Esophagus muscularis mucosa (tissue), 4 donors: ENCODE measurements at regions not wholly inside any gene's neighbourhood (a gene's known extent, or its start where the extent isn't known, plus 50 kb on each side); places are given as distances from the start of the nearest gene placed in this dataset.

Source experiments
- DNase-seq: peaks from one replicate; pipeline ENCODE4 v3.0.0-alpha.2; 2017; ENCODE audit errors: extremely low spot score
- H3K27ac ChIP-seq, 4 donors: fragments of 200-600 bp; sonication (generic); replicated peaks in 1 of 4; 1 replicate in 3 of 4; 2 replicates in 1 of 4; pipeline ENCODE4 v1.5.1; 2016 to 2019; ENCODE audit warnings: mild to moderate bottlenecking in 1 of 4
- H3K27me3 ChIP-seq, 4 donors: fragments of 200-600 bp; sonication (generic); one replicate each; pipeline versions ENCODE4 v1.5.1 to v1.6.0; 2016 to 2019
- H3K36me3 ChIP-seq, 4 donors: fragments of 200-600 bp; sonication (generic); one replicate each; pipeline ENCODE4 v1.5.1; 2016 to 2019
- H3K4me1 ChIP-seq, 4 donors: fragments of 200-600 bp; sonication (generic); one replicate each; pipeline ENCODE4 v1.5.1; 2016 to 2019
- H3K4me3 ChIP-seq, 4 donors: fragments of 200-600 bp; sonication (generic); 1 replicate in 2 of 4; 2 replicates in 2 of 4; pipeline ENCODE4 v1.5.1; 2016 to 2019; ENCODE audit warnings: mild to moderate bottlenecking in 4 of 4, moderate library complexity in 1 of 4
- H3K9me3 ChIP-seq, 4 donors: fragments of 200-600 bp; sonication (generic); 1 replicate in 3 of 4; 2 replicates in 1 of 4; pipeline ENCODE4 v1.5.1; 2016 to 2019
- EP300 ChIP-seq: sonication (generic); formaldehyde crosslinking; IDR thresholded peaks from one replicate; pipeline ENCODE4 v1.6.1; 2017; ENCODE audit warnings: antibody characterized with exemption
- POLR2A ChIP-seq: fragments of 450-650 bp; IDR thresholded peaks from one replicate; pipeline ENCODE4 v1.6.1; 2017; ENCODE audit warnings: antibody characterized with exemption, moderate library complexity, mild to moderate bottlenecking, low read depth
- POLR2AphosphoS5 ChIP-seq, 2 donors: sonication (generic); formaldehyde crosslinking; IDR thresholded peaks; one replicate each; pipeline ENCODE4 v1.6.1; 2017; ENCODE audit warnings: antibody characterized with exemption in 2 of 2
- WGBS: methylation state at CpG from one replicate; pipeline ENCODE4 v1.1.5; 2018; 5-methylcytosine and 5-hydroxymethylcytosine counted together
- intact Hi-C: fragments of 100-400 bp; cut with DNase I; formaldehyde crosslinking; loops from one replicate; pipeline ENCODE4 v1.15.1; 2023
- TF ChIP-seq, protein P1 (sequence below), 3 experiments: fragments of 200-600 bp in 2 of 3; fragments of 450-650 bp in 1 of 3; sonication (generic) in 2 of 3; IDR thresholded peaks; one replicate each; pipeline ENCODE4 v1.5.1; 2017 to 2019; ENCODE audit warnings: antibody characterized with exemption in 3 of 3, mild to moderate bottlenecking in 2 of 3, moderate library complexity in 1 of 3

DNA sequence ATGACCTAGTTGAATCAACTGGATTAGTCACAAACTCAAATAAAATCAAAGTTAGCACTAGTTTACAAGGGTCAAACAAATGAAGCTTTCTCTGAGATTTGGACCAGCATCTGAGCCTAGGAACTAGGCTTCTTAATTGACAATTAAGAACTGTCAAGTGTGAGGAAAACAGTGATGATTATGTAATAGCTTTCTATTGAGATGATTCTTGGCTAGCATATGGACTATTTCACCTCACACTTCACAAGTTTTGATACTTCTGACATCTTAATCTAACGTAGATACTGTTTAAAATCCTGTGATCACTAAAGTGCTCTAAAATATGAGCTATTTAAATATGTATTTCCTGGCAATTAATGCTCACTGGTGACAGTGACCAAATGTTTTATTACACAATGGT lies 542.9 kb downstream of the EFNA5 start:
- 18% methylated on average over 1 of the region's 1 CpG for WGBS
- H3K4me3 ChIP-seq = no peak overlapping the region
- no peak overlapping the region for H3K27ac ChIP-seq
- TF ChIP-seq POLR2AphosphoS5 (IDR thresholded peaks at IDR 0.05) (no peak), EP300 (no peak), POLR2A (no peak)
- TF ChIP-seq, protein P1, sequence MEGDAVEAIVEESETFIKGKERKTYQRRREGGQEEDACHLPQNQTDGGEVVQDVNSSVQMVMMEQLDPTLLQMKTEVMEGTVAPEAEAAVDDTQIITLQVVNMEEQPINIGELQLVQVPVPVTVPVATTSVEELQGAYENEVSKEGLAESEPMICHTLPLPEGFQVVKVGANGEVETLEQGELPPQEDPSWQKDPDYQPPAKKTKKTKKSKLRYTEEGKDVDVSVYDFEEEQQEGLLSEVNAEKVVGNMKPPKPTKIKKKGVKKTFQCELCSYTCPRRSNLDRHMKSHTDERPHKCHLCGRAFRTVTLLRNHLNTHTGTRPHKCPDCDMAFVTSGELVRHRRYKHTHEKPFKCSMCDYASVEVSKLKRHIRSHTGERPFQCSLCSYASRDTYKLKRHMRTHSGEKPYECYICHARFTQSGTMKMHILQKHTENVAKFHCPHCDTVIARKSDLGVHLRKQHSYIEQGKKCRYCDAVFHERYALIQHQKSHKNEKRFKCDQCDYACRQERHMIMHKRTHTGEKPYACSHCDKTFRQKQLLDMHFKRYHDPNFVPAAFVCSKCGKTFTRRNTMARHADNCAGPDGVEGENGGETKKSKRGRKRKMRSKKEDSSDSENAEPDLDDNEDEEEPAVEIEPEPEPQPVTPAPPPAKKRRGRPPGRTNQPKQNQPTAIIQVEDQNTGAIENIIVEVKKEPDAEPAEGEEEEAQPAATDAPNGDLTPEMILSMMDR (IDR thresholded peaks at IDR 0.05) = no peak
- H3K36me3 ChIP-seq = no peaks in the 10 kb centered on the region
- H3K9me3 ChIP-seq = peaks cover 0 to 4% (median 0%) of the 10 kb centered on the region in 4 donors
- H3K4me1 ChIP-seq = peaks cover 0 to 16% (median 8%) of the 10 kb centered on the region in 4 donors
- intact Hi-C loops = no loop called here
- no peak for DNase-seq
- no peaks in the 10 kb centered on the region for H3K27me3 ChIP-seq

DNA sequence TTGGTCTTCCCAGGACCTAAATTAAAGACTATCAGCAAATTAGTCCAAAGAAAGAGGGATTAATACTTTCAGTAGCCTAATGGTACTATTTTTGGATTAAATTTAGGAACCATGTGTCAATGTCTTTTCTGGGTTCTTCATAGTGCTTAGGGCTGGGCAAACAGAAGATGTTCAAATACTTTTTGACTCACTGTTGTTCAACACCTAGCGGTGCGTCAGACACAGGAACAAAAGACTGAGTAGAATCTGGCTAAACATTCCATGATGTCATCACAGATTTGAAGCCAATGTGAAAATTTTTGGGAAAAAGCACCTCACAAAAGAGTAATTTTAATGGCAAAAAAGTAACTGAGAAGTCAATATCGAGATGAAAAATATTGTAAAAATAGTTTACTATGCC lies 544.4 kb downstream of the EFNA5 start:
- H3K27me3 ChIP-seq = no peaks in the 10 kb centered on the region
- H3K36me3 ChIP-seq = no peaks in the 10 kb centered on the region
- no peak for DNase-seq
- H3K4me1 ChIP-seq = peaks cover 0 to 16% (median 8%) of the 10 kb centered on the region in 4 donors
- H3K9me3 ChIP-seq = no peaks in the 10 kb centered on the region
- TF ChIP-seq, protein P1 (IDR thresholded peaks at IDR 0.05) = no peak
- TF ChIP-seq POLR2AphosphoS5 (IDR thresholded peaks at IDR 0.05) (no peak), POLR2A (no peak), EP300 (no peak)
- no peak overlapping the region for H3K27ac ChIP-seq
- H3K4me3 ChIP-seq = no peak overlapping the region
- intact Hi-C loops = no loop called here
- 93% methylated on average over 3 of the region's 3 CpGs for WGBS

- no peaks in the 10 kb centered on the region for H3K36me3 ChIP-seq
- no peaks in the 10 kb centered on the region for H3K9me3 ChIP-seq
- H3K27me3 ChIP-seq = no peaks in the 10 kb centered on the region
- DNase-seq = no peak
- intact Hi-C loops = no loop called here
- TF ChIP-seq EP300 (no peak), POLR2A (no peak), POLR2AphosphoS5 (IDR thresholded peaks at IDR 0.05) (no peak)
- TF ChIP-seq, protein P1 (IDR thresholded peaks at IDR 0.05) = no peak
- no peak overlapping the region for H3K4me3 ChIP-seq
- 75% methylated on average over 1 of the region's 1 CpG for WGBS
- H3K27ac ChIP-seq = no peak overlapping the region
- H3K4me1 ChIP-seq = peaks cover 0 to 16% (median 8%) of the 10 kb centered on the region in 4 donors
These were observed 546.4 kb downstream of the EFNA5 start for GRCh38 chr5:107124376-107124775.

GRCh38 chr5:107123014-107123413 lies 547.7 kb downstream of the EFNA5 start:
- WGBS = 94% methylated on average over 2 of the region's 2 CpGs
- Histone ChIP-seq H3K27me3 (no peaks in the 10 kb centered on the region), H3K4me3 (no peak overlapping the region), H3K9me3 (no peaks in the 10 kb centered on the region), H3K4me1 (peaks cover 0 to 4% (median 2%) of the 10 kb centered on the region in 4 donors), H3K27ac (no peak overlapping the region), H3K36me3 (no peaks in the 10 kb centered on the region)
- no peak for DNase-seq
- TF ChIP-seq EP300 (no peak), POLR2AphosphoS5 (IDR thresholded peaks at IDR 0.05) (no peak), POLR2A (no peak)
- TF ChIP-seq, protein P1 (IDR thresholded peaks at IDR 0.05) = no peak
- intact Hi-C loops = no loop called here
